Common myeloid progenitor, CD34-positive (primary cell): ENCODE measurements at regions not wholly inside any gene's neighbourhood (a gene's known extent, or its start where the extent isn't known, plus 50 kb on each side); places are given as distances from the start of the nearest gene placed in this dataset.

Experiments used
- CTCF ChIA-PET: fragments of 350-600 bp; sonication (Branson Sonifier 250); formaldehyde crosslinking; loops from one replicate; lab custom pipeline; 2021; ENCODE audit warnings: antibody characterized with exemption; lab: Charles Lee
- POLR2A ChIA-PET: fragments of 350-600 bp; sonication (Branson Sonifier 250); formaldehyde crosslinking; loops from one replicate; lab custom pipeline; 2021; ENCODE audit warnings: antibody characterized with exemption; lab: Charles Lee
- DNase-seq, 3 donors: peaks; one replicate each; pipeline versions ENCODE4 v3.0.0 to v3.0.0-alpha.2; 2013
- H3K27ac ChIP-seq, 2 experiments: 1 replicate in 1 of 2; 2 replicates in 1 of 2; pipeline ENCODE4 v1.7.0; 2013; ENCODE audit warnings: inconsistent platforms in 2 of 2, low read length in 2 of 2, mild to moderate bottlenecking in 2 of 2, low read depth in 1 of 2, moderate library complexity in 1 of 2; ENCODE audit not compliant: severe bottlenecking in 2 of 2, insufficient read depth in 1 of 2, poor library complexity in 1 of 2
- H3K27me3 ChIP-seq, 5 experiments: replicated peaks in 2 of 5; 1 replicate in 3 of 5; 2 replicates in 2 of 5; pipeline versions ENCODE4 v1.6.1 to v1.7.0; 2013; ENCODE audit warnings: low read length in 4 of 5, mild to moderate bottlenecking in 2 of 5, moderate library complexity in 2 of 5, inconsistent platforms in 1 of 5; ENCODE audit not compliant: insufficient read depth in 5 of 5, control insufficient read depth in 4 of 5
- H3K36me3 ChIP-seq, 4 experiments: 1 replicate in 2 of 4; 2 replicates in 2 of 4; pipeline versions ENCODE4 v1.6.1 to v1.7.0; 2013; ENCODE audit warnings: low read length in 3 of 4, control low read depth in 1 of 4, mild to moderate bottlenecking in 1 of 4; ENCODE audit not compliant: control insufficient read depth in 4 of 4, insufficient read depth in 4 of 4
- H3K4me1 ChIP-seq, 4 experiments: 1 replicate in 3 of 4; 2 replicates in 1 of 4; pipeline versions ENCODE4 v1.6.1 to v1.7.1; 2013; ENCODE audit warnings: low read length in 3 of 4, mild to moderate bottlenecking in 3 of 4, control low read depth in 1 of 4, inconsistent platforms in 1 of 4, moderate library complexity in 1 of 4; ENCODE audit not compliant: control insufficient read depth in 4 of 4, insufficient read depth in 4 of 4; ENCODE audit errors: control extremely low read depth in 1 of 4
- H3K4me3 ChIP-seq, 7 experiments: 1 replicate in 4 of 7; 2 replicates in 3 of 7; pipeline versions ENCODE4 v1.5.1 to v1.7.0; 2013; ENCODE audit warnings: mild to moderate bottlenecking in 7 of 7, low read length in 6 of 7, moderate library complexity in 6 of 7, inconsistent platforms in 2 of 7, low read depth in 2 of 7, control low read depth in 1 of 7; ENCODE audit not compliant: insufficient read depth in 4 of 7, control insufficient read depth in 1 of 7; ENCODE audit errors: extremely low read depth in 1 of 7
- H3K9me3 ChIP-seq, 5 experiments: 1 replicate in 4 of 5; 2 replicates in 1 of 5; pipeline versions ENCODE4 v1.6.1 to v1.7.1; 2013; ENCODE audit warnings: low read length in 4 of 5, mild to moderate bottlenecking in 2 of 5, inconsistent platforms in 1 of 5, low read depth in 1 of 5, moderate library complexity in 1 of 5; ENCODE audit not compliant: control insufficient read depth in 4 of 5, insufficient read depth in 2 of 5; ENCODE audit errors: control extremely low read depth in 1 of 5
- WGBS: methylation state at CpG from one replicate; pipeline ENCODE4 v1.1.5; 2013; ENCODE audit not compliant: insufficient coverage; 5-methylcytosine and 5-hydroxymethylcytosine counted together

DNA sequence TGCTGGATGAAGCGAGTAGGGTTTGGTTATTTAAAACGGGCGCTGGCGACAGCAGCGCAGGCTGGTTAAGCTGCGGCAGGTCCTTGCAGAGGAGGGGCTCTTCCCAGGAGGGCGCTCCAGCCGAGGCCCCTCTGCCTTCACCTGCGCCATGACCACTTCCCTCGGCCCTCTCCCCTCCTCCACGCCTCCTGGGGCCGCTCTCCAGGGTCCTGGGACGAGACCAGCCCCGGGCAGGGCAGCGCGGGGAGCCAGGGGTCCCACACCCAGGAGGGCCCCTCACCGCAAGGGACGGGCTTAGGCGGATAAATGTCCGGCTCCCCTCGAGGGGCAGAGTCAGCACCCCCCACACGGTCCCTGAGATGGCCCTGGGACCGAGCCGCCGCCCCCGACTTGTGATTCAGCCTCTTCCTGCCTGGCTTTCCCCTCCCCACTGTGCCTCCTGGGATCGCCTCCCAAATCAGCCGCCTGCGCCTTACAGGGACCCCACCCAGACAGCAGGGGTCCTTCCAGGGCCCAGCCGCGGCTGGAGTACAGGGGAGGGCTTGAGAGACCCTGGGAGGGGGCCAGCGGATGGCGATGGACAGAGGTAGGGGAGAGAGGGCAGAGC is 380.7 kb downstream of the MATN1 start:
- CTCF ChIA-PET, result no interaction called here
- peaks cover 2 to 56% (median 3%) of the 10 kb centered on the region in 5 experiments for H3K27me3 ChIP-seq
- no peaks in the 10 kb centered on the region for H3K4me1 ChIP-seq
- WGBS, result 5% methylated on average over 12 of the region's 33 CpGs
- H3K9me3 ChIP-seq, result peaks cover 0 to 15% (median 6%) of the 10 kb centered on the region in 5 experiments
- H3K4me3 ChIP-seq, result no peak overlapping the region
- H3K27ac ChIP-seq, result no peak overlapping the region
- DNase-seq, result no peak
- H3K36me3 ChIP-seq, result no peaks in the 10 kb centered on the region
- POLR2A ChIA-PET, result no interaction called here

DNA sequence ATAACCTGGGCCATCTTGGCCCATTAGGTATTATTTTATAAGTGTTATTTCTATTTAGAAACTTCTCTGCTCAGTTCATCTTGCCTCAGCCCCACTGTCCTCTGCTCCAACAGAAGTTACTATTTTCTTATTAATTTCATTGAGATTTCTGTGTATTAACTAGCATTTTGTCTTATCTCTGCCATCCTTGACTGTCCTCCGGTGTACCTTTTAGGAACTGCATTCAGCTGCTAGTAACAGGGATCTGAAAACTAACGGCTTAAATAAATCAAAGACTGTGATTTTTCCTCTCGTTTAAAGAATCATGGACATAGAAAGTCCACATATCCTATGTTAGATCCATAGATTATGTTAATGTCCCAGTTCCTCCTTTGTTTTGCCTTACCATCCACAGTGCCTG is 382.5 kb downstream of the MATN1 start:
- Histone ChIP-seq H3K27me3 (peaks cover 2 to 51% (median 3%) of the 10 kb centered on the region in 5 experiments), H3K36me3 (no peaks in the 10 kb centered on the region), H3K9me3 (peaks cover 0 to 14% (median 6%) of the 10 kb centered on the region in 5 experiments), H3K4me3 (no peak overlapping the region), H3K27ac (no peak overlapping the region), H3K4me1 (no peaks in the 10 kb centered on the region)
- 60% methylated on average over 1 of the region's 3 CpGs for WGBS
- DNase-seq, result no peak
- POLR2A ChIA-PET, result no interaction called here
- CTCF ChIA-PET, result no interaction called here

DNA sequence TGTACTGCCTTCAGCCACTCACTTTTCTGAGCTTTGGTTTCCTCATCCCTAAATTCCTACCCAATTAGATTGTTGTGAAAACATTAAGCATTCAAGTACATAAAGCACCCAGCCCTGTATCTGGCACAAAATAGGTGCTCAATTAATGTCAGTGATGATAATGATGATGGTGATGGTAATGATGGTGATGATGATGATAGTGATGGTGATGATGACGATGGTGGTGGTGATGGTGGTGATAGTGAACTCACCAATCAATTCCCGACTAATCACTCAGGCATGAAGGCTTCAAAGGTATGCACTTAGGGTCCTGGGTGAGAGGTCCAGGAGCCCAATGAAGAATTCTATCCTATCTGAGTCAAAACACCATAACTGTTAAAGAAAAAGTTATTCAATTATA is 383.5 kb downstream of the MATN1 start:
- peaks cover 2 to 45% (median 3%) of the 10 kb centered on the region in 5 experiments for H3K27me3 ChIP-seq
- peaks cover 0 to 14% (median 6%) of the 10 kb centered on the region in 5 experiments for H3K9me3 ChIP-seq
- no peak overlapping the region for H3K27ac ChIP-seq
- H3K4me1 ChIP-seq, result no peaks in the 10 kb centered on the region
- ChIA-PET CTCF (no interaction called here), POLR2A (no interaction called here)
- no peak overlapping the region for H3K4me3 ChIP-seq
- no peak for DNase-seq
- no peaks in the 10 kb centered on the region for H3K36me3 ChIP-seq
- WGBS, result no CpG with 5 or more reads among the region's 2 CpGs

DNA sequence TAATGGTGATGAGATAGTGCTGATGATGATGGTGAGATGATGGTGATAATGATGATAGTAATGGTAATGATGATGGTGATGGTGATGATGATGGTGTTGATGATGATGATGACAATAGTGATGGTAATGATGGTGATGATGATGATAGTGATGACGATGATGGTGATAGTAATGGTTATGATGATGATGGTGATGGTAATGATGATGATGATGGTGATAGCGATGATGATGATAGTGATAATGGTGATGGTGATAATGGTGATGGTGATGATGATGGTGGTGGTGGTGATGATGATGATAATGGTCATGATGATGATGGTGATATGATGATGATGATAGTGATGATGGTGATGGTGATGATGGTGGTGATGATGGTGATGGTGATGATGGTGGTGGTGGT is 384.6 kb downstream of the MATN1 start:
- no peak overlapping the region for H3K27ac ChIP-seq
- H3K36me3 ChIP-seq, result no peaks in the 10 kb centered on the region
- no peak overlapping the region for H3K4me3 ChIP-seq
- no peak for DNase-seq
- no peaks in the 10 kb centered on the region for H3K4me1 ChIP-seq
- peaks cover 0 to 11% (median 2%) of the 10 kb centered on the region in 5 experiments for H3K9me3 ChIP-seq
- POLR2A ChIA-PET, result no interaction called here
- peaks cover 2 to 45% (median 3%) of the 10 kb centered on the region in 5 experiments for H3K27me3 ChIP-seq
- CTCF ChIA-PET, result no interaction called here
- 98% methylated on average over 2 of the region's 2 CpGs for WGBS

DNA sequence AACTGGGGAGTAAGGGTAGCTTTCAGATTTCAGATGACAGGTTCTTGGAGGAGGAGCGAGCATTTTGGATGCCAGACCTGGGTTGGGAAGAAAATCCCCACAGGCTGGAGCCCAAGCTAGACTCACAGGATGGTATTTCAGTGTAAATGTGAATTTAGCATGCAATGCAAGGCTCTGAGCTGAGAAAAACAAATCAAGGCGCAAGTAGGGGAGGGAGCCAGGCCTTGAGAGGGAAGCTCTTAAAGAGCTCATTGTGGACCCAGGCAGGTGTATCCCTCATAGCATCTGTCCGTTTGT is 386.1 kb downstream of the MATN1 start:
- 92% methylated on average over 3 of the region's 3 CpGs for WGBS
- H3K27ac ChIP-seq, result no peak overlapping the region
- peaks cover 0 to 36% (median 2%) of the 10 kb centered on the region in 5 experiments for H3K27me3 ChIP-seq
- ChIA-PET POLR2A (no interaction called here), CTCF (no interaction called here)
- no peaks in the 10 kb centered on the region for H3K36me3 ChIP-seq
- H3K4me1 ChIP-seq, result no peaks in the 10 kb centered on the region
- DNase-seq, result no peak
- H3K4me3 ChIP-seq, result no peak overlapping the region
- no peaks in the 10 kb centered on the region for H3K9me3 ChIP-seq

DNA sequence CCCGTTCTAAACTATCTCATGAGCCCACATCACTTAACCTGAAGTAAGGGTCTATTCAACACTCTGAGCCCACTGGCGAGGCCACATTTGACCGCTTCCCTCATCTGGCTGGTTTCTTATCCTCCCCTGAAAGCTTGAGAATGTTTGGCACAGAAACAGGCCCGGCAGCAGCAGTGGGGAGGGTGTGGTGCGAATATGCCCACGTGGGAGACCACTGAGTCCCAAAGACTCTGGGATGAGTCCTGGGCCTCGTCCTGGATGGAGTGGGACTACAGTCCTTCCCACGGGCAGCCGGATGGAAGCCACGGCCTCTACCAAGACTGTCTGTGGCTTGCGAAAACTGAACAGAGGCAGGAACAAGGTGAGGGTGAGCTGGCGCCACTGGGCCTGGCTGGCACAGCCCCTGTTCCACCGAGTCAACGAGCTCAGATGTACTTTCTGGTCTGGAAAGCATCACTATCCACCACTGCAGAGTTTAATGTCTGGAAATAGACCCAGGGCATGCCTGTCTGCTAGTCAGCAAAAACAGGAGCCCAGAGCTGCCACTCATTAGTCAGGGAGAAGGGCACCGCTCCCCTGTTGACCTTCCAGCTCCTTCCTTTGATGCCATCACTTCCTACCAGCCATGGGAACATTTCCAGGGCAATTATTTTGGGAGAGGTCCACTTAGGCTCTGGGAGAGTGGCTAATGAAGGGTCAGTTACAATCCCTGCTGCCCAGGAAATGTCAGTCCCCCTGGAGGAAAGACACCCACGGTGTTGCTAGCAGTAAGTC is 386.6 kb downstream of the MATN1 start:
- POLR2A ChIA-PET, result no interaction called here
- H3K4me3 ChIP-seq, result no peak overlapping the region
- no peaks in the 10 kb centered on the region for H3K36me3 ChIP-seq
- CTCF ChIA-PET, result no interaction called here
- no peak for DNase-seq
- H3K27ac ChIP-seq, result no peak overlapping the region
- peaks cover 0 to 31% (median 2%) of the 10 kb centered on the region in 5 experiments for H3K27me3 ChIP-seq
- WGBS, result 92% methylated on average over 15 of the region's 16 CpGs
- no peaks in the 10 kb centered on the region for H3K9me3 ChIP-seq
- H3K4me1 ChIP-seq, result no peaks in the 10 kb centered on the region

DNA sequence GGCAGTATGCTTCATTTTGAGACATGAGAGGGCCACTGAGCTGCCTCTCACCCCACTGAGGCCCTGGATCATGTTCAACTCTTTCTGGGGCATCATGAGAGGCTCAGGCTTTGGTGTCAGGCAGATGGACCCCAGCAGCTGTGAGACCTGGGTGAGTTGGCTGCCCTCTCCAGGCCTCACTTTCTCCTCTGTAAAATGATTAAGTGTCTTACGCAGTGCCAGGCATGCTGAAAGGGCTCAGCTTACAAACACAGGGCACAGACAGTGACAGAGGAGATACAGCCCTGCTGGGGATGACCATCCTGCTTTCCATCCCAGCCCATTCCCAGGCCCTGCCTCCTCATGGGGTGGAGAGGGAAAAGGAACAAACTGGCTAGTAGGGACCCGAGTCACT is 387.4 kb downstream of the MATN1 start:
- H3K36me3 ChIP-seq, result no peaks in the 10 kb centered on the region
- H3K4me3 ChIP-seq, result no peak overlapping the region
- 94% methylated on average over 2 of the region's 2 CpGs for WGBS
- no peaks in the 10 kb centered on the region for H3K4me1 ChIP-seq
- no peak overlapping the region for H3K27ac ChIP-seq
- no peak for DNase-seq
- no peaks in the 10 kb centered on the region for H3K9me3 ChIP-seq
- H3K27me3 ChIP-seq, result peaks cover 0 to 23% (median 0%) of the 10 kb centered on the region in 5 experiments
- ChIA-PET POLR2A (no interaction called here), CTCF (no interaction called here)
